GM19438 (cell line): ENCODE measurements at regions not wholly inside any gene's neighbourhood (a gene's known extent, or its start where the extent isn't known, plus 50 kb on each side); places are given as distances from the start of the nearest gene placed in this dataset.
"Not testable (repeated sequence)": the region's sequence is repeated elsewhere in the genome, so short reads cannot be mapped to it uniquely, and the experiment has no call there.

Source experiments
- ATAC-seq: cut with Tn5 transposase; IDR thresholded peaks from one replicate; pipeline ENCODE4 v1.9.1; 2021; ENCODE audit warnings: low read depth; ENCODE audit not compliant: unreplicated experiment

DNA sequence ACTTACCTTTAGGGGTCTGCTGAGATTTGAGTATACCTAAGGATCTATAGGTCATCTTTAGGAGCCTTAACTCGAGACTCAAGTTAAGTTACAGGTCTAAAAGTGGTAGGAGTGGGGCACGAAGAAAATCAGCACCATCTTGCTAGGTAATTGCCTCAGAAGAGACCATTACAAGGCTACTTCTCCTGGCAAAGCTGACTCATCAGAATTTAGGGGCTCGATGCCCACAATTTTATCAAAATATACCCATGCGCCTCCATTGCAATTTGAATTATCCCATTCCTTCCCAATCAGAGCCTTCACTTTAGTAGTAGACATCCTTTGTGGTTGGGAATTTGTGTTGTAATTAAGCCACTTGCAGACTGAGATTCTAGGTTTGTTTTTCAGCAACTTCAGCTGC, 1994.3 kb downstream of the MRPL39 start:
- ATAC-seq, result no peak

DNA sequence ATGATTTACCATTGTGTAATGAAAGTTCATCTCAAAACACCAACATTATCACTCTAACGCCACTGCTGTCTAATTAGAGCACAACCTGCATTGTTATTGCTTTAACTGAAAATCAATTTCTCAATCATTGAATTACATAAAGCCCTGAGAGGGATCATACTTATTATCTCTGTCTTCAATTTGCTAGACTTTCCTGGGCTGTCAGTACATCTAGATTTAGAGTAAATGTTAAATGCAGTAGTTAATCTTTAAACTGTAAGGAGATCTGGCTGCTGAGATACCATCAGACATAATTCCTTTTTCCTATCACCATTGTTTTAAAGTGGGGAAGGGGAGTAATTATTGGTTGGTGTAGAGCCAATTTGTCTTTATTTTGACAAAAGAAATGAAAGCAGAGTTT, 1995.1 kb downstream of the MRPL39 start:
- ATAC-seq, result no peak

DNA sequence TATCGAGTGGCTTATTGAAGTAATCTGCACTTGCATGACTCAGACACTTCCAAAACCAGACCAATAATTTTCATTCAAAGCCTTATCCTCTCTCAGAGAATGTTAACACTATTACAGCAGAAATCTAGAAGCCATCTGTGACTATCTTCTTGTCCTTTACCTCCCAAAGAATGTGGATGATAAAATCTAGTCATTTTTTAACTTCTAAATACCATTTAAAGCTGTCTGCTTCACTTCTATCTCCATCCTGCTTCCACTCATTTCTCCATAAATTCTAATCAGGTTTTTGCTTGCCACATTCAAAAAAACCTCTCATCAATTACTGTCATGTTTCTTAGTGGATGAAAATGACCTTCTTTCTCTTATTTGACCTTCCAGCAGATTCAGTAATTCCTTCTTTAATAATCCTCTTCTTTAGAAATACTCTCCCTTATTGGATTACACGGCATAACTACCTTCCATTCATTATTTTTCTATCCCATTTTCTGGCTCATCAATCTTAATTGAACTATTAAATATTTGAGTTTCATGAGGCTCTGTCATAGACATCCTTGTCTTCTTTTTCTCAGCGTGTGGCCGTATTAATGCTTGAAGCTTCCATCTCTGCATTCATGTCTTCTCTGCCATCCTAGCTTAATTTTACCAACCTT, 1999.4 kb downstream of the MRPL39 start:
- no peak for ATAC-seq

DNA sequence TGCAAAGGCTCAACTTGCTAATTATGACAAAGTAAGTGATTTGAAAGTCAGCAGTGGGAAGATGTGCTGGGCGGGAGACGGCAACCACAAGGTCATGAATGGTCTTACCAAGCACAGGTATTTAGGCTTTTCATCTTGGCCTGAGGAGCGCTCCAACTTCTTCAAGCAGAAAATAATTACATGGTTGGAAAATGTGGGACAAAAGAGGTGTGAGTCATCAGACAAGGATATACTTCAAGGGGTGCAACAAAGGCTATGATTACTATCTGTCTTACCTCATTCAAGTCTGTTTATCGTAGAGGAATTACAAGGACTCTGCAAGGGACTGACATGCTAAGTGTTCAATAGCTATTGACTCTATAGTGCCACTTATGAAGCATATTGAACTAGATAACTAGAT, 2005.7 kb downstream of the MRPL39 start:
- ATAC-seq, result no peak

DNA sequence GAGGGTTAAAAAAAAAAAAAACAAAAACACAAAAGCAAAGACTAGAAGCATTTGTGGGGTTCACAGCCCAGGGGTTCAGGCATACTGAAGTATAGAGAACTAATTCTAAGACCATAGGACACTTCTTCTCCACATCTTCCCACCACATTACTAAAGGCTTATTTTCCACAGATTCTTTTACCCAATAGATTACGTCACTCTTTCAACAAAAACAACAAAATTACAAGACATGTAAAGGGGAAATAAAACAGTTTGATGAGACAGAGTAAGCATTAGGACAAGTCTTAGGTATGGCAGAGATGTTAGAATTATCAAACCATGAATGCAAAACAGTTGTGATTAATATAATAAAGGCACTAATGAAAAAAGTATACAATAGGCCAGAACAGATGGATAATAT, 2013.7 kb downstream of the MRPL39 start:
- ATAC-seq, result no peak

DNA sequence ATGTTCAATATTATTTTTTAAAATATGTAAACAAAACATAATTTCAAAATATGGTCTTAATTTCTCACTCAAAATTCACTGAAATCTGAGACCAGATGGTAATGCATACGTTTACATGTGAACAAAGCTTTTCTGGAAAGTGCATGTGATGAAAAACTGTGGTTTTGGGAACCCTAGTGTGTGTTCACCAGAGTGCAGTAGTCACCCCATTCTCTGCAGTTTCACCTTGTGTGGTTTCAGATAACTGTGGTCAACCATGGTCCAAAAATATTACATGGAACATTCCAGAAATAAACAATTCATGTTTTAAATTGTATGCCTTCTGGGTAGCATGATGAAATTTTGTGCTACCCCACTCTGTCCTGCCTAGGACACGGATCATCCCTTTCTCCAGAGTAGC, 2021.9 kb downstream of the MRPL39 start:
- no peak for ATAC-seq

DNA sequence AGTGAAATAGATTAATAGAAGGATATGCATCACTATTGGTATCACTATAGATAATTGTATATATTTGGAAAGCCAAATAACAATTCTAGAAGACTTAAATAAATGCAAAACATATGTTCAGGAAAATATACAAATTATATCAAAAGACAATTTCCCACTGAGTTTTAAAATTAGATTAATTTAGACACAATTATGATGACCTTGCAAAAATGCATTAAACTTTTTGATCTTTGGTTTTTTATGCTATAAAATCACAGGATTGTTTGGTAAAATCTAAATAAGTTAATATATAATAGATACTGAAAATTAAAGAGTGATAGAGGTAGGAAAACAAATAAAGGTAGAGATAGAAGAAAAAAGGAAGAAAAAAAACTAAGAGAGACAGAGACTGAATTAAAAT, 2027.7 kb downstream of the MRPL39 start:
- ATAC-seq, result no peak

DNA sequence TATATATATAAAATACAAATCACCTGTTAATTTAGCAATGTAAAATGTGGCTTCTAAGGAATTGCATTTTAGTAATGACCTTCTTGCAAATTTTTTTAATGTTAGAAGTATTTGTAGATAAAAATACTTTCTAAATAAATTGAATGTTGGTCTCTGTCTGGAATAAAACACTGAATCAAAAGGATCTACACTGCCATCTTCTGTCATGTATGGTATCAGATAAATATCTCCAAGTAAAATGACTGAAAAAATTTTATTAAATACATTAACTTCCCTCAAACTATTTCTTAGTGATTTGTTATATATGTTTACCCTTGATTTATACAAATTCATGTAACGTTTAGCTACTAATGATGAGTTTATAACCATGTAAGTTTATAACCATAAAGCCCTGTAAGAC, 2029.3 kb downstream of the MRPL39 start:
- ATAC-seq, result no peak

DNA sequence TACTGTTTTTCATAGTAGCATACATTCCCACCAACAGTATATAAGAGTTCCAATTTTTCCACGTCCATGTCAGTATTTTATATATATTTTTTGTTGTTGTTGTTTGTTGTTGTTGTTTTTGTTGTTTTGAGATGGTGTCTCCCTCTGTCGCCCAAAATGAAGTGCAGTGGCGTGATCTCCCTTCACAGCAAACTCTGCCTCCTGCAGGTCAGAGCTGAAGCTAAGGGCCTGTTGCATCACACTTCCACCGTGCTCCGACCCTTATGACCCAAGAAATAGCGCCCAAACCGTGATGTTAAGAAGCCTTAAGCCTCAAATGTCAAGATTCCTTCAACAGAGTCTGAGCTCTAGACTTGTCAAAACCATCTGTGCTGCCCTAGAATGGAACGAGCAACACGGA, 2032.3 kb downstream of the MRPL39 start:
- no peak for ATAC-seq

DNA sequence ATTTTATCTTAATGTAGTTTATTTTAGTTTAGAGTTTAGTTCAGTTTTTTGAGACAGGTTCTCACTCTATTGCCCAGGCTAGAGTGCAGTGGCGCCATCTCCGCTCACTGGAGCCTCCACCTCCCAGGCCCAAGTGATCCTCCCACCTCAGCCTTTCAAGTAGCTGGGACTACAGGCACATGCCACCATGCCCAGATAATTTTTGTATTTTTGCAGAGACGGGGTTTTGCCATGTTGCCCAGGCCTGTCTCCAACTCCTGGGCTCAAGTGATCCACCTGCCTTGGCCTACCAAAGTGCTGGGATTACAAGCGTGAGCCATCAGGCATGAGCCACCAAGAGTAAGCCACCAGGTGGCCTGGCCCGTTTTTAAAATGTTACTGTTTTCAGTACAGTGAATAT, 2058.4 kb downstream of the MRPL39 start:
- not testable (repeated sequence) for ATAC-seq

DNA sequence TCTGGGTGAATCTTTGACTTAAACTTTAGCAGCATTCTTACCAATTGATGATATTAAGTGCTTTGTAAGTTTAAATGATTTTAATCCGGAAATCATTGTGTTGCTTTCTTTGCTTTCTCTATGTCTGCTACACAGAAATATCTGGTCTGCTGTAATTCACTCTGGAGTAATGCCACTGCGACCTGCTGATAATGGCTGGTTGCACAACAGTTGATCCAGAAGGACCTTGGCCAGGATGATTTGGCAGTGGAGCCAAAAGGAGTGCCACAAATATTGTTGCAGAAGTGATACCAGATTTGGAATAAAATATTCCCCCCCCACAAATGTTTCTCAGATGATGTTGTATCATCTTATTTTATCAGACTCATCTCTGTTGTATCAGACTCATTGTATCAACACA, 2063.9 kb downstream of the MRPL39 start:
- ATAC-seq, result no peak

DNA sequence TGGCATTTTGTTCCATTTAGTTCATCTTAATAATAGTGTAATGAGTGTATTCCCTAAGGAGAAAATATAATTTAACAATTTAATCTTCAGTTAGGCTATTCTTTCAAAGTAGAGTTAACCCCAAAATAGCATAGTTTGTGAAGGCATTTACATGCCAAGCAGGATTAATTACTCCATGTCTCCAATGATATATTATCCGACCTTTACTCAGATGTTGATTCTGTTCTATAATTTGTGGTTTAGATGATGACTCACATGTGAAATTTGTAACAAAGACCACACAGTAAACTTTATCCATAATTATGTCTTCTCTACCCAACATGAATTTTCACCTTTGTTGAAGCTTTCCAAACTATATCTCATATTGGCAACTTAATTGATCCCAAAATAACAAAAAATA, 2065.2 kb downstream of the MRPL39 start:
- no peak for ATAC-seq

DNA sequence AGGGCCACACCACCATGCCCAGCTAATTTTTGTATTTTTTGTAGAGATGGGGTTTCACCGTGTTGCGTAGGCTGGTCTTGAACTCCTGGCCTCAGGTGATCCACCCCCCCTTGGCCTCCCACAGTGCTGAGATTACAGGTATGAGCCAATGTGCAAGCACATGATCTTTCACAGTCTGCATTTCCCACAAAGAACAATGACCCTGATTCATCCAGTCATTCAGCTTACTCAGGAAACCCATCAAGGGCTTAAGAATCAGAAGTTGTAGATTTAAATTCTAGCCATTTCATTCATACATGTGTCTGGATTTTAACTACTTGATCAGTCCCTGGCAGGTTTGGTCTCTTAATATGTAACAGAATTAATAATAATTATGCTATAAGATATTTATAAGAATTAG, 2065.7 kb downstream of the MRPL39 start:
- no peak for ATAC-seq

DNA sequence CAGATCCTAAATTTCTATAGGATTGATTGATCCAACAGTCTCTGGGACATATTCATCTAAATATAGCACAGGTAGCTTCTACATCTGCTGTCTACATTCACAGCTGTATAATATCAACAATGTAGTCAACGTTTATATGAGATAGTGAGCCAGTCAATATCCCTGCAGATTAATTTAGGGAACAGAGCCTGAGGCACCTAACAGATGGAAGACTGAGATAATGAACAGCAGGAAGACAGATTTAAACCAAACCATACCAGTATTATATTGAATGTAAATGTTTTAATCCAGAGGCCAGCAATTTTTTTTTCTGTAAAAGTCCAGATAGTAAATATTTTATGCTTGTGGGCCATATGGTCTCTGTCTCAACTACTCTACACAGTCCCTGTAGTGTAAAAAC, 2072.4 kb downstream of the MRPL39 start:
- no peak for ATAC-seq

DNA sequence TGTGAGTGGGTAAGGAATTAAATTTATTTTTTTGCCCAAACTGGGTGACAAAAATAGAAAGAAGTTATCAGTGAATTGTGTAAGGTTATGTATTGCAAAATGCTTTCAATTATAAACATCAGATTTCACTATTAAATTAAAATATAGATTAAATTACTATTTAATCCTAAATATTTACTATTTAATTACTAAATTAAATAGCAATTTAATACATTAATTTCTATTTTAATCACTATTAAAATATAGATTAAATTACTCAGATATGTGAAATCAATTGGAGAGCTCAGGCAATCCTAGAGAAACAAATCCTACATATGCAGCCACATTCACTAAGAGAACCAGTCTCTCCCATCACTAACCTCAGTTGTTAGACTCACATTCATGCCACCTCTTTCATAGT, 2075.8 kb downstream of the MRPL39 start:
- ATAC-seq, result no peak

DNA sequence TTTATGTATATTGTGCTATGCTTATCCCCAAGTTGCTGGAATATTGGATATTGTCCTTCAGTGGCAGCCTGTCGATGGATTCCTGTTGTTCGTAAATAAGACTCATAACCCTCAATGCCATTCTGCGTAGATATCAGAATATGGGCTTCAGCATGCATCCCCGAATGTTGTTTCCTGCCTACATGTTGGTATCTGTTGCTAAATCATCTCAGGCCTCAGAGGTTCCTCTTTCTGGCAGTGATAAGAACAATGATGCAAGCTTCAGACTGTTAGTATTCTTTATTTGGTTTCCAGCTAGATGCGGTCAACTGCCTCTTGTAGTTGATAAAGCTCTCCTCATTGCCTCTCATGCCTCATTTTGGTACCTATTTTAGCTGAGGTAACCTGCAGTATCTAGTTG, 2082.6 kb downstream of the MRPL39 start:
- no peak for ATAC-seq

DNA sequence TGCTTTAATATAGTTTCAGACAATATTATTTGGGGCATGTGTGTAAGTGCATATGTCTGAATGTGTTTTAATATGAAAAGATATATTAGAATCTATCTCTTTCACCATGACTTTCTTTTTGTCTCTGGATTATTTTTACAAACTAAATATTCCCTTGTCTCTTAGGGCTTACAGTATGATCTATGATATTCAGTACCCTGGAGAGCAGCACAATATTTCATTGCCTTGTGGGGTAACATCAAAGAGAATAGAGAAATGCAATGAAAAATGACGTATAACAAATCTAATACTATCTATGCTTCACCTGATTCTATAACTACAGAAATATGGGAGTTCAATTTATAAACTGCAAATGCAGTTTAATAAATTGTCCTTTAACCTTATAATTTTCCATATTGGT, 2084.5 kb downstream of the MRPL39 start:
- ATAC-seq, result no peak

DNA sequence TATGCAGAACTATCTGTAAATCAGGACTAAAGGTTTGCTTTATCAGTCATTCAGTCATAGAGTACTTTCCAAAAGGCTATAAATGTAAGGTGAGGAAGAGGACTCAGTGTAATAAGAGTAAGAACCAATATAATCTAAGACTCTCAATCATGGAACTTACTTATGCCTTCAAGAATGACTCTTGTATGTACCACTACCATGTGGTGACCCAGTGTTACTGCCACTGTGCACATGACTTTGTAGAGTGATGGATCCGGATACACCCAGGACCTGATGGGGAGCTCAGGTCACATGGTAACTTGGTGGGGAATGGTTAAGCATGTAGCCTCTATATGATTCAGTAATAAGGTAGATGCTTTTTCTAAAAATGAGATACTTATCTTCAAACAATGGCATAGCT, 2099.8 kb downstream of the MRPL39 start:
- ATAC-seq, result no peak

DNA sequence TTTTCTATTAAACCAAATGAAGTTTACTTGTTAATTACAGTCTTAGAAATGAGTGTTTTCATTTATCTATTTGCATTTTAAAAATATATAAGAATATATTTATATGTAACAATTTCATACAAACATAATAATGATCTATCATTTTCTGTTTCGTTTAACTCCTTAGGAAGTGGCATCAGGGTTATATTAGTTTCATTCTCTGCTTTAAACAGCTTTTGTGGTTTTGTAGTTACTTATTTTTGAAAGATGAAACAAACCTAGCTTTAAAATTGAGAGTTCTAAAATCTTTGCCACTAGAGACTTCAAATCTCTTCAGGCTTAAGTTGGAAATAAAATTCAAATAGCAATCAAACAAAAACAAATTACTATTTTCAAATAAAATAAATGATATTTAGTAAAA, 2110.6 kb downstream of the MRPL39 start:
- ATAC-seq, result no peak

DNA sequence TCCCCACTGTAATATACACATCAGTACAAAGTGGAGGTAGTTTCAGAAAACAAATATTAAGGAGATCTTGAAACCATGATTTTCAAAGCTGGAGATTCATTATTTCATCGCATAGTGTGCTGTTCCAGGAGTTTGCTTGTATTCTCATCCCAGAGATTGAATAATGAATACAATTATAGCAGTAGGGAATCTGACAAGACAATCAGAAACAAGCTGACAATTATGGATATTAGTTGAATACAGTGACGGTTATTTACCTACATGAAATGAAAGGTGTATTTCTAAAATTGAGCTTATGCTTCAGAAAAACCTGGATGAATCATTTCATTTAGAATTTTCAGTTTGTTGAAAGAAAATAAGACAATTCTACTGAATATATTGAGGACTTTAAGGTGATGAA, 2119.0 kb downstream of the MRPL39 start:
- ATAC-seq, result no peak

DNA sequence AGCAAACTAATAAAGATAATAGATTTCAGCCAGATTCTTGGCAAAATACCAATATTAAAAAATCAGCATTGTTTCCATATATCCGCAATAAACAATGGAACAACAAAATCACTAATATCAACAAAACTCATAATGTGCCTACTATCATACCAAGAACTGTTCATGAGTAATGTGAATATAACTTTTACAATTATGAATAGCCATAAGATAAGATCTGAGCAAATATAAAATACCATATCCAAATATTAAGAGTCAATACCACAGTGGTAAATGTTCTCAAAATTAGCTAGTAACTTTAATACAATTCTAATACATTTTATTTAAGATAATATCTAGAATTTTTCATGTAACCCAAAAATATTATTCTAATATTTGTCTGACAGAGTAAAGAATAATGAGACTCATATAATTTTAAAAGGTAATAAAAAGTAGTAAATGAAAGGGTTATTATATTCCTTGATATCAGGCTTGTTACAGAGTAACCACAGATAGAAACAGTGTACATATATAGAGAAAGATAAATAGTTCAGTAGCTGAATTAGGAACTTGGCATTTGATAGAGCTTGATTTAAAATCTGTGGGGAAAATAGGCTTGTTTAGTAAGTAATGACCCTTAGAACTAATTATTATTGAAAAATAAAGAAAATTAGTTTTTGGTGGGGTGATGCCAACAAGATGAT, 2126.6 kb downstream of the MRPL39 start:
- no peak for ATAC-seq

DNA sequence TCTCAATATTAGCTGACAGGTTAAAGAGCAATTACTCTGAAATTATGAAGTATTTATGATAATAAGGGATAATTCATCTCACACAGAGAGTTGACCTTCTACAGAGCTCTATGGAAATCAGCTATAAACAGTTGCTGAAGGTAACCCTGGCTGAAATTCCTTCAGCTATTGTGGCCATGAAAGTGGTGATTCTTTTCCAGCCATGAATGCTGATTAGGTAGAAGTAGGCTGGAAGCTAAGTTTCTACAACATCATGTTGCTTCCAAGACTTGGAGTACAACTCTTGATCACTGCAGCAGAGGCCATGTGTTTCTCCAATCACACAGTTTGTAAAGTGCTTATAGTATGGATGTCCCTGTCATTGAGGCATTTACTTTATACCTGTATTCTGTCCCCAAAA, 2128.9 kb downstream of the MRPL39 start:
- ATAC-seq, result no peak
